ENCODE measurements at regions not wholly inside any gene's neighbourhood (a gene's known extent, or its start where the extent isn't known, plus 50 kb on each side); places are given as distances from the start of the nearest gene placed in this dataset.

DNA sequence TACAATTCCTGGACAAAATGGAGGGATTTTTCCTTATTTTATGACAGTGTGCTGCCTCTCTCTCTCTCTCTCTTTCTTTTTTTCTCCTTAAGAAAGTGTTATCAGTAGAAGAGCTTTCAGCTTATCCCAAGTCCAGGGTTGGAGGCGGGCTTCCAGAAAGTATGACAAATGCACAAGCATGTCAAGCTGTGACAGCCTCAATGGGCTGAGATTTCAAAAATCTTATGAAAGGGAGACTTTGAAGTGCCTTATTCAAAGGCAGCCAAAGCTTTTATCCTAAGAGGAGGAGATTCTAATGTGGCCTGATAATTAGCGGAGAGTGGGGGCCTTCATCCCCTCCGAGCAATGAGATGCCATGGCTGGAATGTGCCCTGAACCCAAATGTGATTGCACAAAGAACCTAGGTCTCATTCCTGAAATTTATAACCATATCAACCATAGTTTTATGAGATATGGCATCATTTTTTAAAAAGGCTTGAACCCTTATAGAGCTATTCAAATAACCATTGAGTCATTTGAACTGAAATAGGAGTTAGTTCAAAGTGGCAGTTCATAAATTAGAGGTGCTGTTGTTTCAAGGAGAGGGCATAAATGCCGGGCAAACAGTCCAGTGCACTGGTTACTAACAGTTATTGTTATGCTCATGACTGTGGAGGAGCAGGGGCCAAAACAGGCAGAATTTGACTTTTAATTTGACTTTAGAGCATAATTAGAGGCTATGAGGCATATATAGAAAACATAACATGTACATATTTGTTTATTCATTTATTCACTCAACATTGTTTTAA lies 261.6 kb upstream of the THRB start:
- no peak overlapping the region for H2AFZ ChIP-seq (ENCODE audit: low read depth, low read length)
- no peaks in the 10 kb centered on the region for H4K20me1 ChIP-seq (replicated peaks; ENCODE audit: control insufficient read depth, extremely low read depth, insufficient read depth, low read length)
- dilution Hi-C loops (cut with MboI; ENCODE audit: extremely low pct_ligation_motif_present, low sequenced_read_pairs) (no loop called here), intact Hi-C loops (cut with micrococcal nuclease) (no loop called here)
- no TSS peak for BruUV-seq (replicated peaks)
- TF ChIP-seq, protein P1, sequence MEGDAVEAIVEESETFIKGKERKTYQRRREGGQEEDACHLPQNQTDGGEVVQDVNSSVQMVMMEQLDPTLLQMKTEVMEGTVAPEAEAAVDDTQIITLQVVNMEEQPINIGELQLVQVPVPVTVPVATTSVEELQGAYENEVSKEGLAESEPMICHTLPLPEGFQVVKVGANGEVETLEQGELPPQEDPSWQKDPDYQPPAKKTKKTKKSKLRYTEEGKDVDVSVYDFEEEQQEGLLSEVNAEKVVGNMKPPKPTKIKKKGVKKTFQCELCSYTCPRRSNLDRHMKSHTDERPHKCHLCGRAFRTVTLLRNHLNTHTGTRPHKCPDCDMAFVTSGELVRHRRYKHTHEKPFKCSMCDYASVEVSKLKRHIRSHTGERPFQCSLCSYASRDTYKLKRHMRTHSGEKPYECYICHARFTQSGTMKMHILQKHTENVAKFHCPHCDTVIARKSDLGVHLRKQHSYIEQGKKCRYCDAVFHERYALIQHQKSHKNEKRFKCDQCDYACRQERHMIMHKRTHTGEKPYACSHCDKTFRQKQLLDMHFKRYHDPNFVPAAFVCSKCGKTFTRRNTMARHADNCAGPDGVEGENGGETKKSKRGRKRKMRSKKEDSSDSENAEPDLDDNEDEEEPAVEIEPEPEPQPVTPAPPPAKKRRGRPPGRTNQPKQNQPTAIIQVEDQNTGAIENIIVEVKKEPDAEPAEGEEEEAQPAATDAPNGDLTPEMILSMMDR (IDR thresholded peaks at IDR 0.05; ENCODE audit: extremely low read depth in 1 of 2, insufficient read depth in 1 of 2, low read depth in 1 of 2, low read length in 2 of 2), result no peak
- no peak for TF ChIP-seq MYC (IDR thresholded peaks at IDR 0.05; ENCODE audit: low read depth, low read length)
- DNase-seq (ENCODE audit: low read depth, low spot score), result no peak
- H3K9ac ChIP-seq (replicated peaks; ENCODE audit: extremely low read depth, insufficient read depth, low read length), result no peak overlapping the region
- H3K9me3 ChIP-seq (replicated peaks; ENCODE audit: control insufficient read depth, insufficient read depth, low read length), result no peaks in the 10 kb centered on the region
- CTCF ChIA-PET, result interaction anchor here (1.1 kb wide), 1 partner anchor 17 kb away, joined by 3 read pairs; no protein-coding TSS in a partner anchor
- no peaks in the 10 kb centered on the region for H3K79me2 ChIP-seq (ENCODE audit: control insufficient read depth, insufficient read depth, low read length)
- H3K4me1 ChIP-seq (ENCODE audit: control insufficient read depth, extremely low read depth, insufficient read depth, low read length), result no peaks in the 10 kb centered on the region
- H3K9me1 ChIP-seq (replicated peaks; ENCODE audit: control insufficient read depth, extremely low read depth, insufficient read depth, low read length), result no peaks in the 10 kb centered on the region
- H3K4me2 ChIP-seq (ENCODE audit: insufficient read depth, low read length), result no peak overlapping the region
- no peak for FAIRE-seq
- no peaks in the 10 kb centered on the region for H3K27me3 ChIP-seq (ENCODE audit: control insufficient read depth in 2 of 2, insufficient read depth in 2 of 2, low read length in 2 of 2)
- no peak overlapping the region for H3K4me3 ChIP-seq (replicated peaks in 1 of 3; ENCODE audit: insufficient read depth in 1 of 3, low read depth in 1 of 3, low read length in 3 of 3)
- POLR2A ChIA-PET, result no interaction called here
- no peaks in the 10 kb centered on the region for H3K36me3 ChIP-seq (ENCODE audit: control insufficient read depth in 2 of 2, extremely low read depth in 1 of 2, insufficient read depth in 2 of 2, low read length in 2 of 2)
- no peak overlapping the region for H3K27ac ChIP-seq (ENCODE audit: insufficient read depth, low read depth, low read length)

DNA sequence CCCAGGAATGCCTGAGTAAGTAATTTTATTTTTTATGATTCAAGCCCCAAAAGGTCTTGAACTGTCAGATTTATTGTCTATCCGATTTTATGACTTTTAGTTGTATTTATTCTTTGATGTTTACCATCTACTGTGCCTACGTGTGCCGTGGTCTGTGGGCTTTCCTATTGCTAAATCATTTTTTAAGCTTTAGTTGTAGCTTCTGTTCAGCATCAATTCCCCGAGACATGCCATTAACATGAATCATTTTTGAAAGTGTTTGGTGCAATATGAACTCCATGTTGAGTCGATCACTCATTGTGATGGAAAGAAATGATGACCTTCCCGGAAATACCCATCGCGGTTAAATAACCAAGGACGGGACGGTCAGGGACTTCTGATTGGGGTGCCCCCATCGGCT lies 268.7 kb upstream of the THRB start:
- FAIRE-seq, result no peak

More for the DNA sequence above, 268.7 kb upstream of the THRB start:
- no peak for DNase-seq (ENCODE audit: low read depth, low spot score)
- TF ChIP-seq FOS (IDR thresholded peaks at IDR 0.05; ENCODE audit: borderline replicate concordance, insufficient read depth, low read length), result no peak
- no peak for TF ChIP-seq JUN (IDR thresholded peaks at IDR 0.05; ENCODE audit: borderline replicate concordance, insufficient read depth, insufficient read length, low read depth)
- TF ChIP-seq, protein P2, sequence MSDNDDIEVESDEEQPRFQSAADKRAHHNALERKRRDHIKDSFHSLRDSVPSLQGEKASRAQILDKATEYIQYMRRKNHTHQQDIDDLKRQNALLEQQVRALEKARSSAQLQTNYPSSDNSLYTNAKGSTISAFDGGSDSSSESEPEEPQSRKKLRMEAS (IDR thresholded peaks at IDR 0.05; ENCODE audit: insufficient read depth, insufficient read length), result no peak
- TF ChIP-seq, protein P1 (IDR thresholded peaks at IDR 0.05; ENCODE audit: extremely low read depth in 1 of 2, insufficient read depth in 1 of 2, low read depth in 1 of 2, low read length in 2 of 2), result no peak
- TF ChIP-seq MYC (IDR thresholded peaks at IDR 0.05; ENCODE audit: low read depth, low read length), result no peak
- TF ChIP-seq GATA2 (IDR thresholded peaks at IDR 0.05; ENCODE audit: insufficient read depth, insufficient read length, low read depth, low read length), result no peak
- no peak for TF ChIP-seq EZH2 (IDR thresholded peaks at IDR 0.05; ENCODE audit: borderline replicate concordance, low read depth, low read length, severe bottlenecking)
- no peak for TF ChIP-seq POLR2AphosphoS5 (IDR thresholded peaks at IDR 0.05; ENCODE audit: insufficient read depth, low read depth, low read length)
- no peak for TF ChIP-seq POLR2A (IDR thresholded peaks at IDR 0.05; ENCODE audit: low read depth, low read length)
- Histone ChIP-seq H3K36me3 (ENCODE audit: control insufficient read depth in 2 of 2, extremely low read depth in 1 of 2, insufficient read depth in 2 of 2, low read length in 2 of 2) (no peaks in the 10 kb centered on the region), H3K27ac (ENCODE audit: insufficient read depth, low read depth, low read length) (no peak overlapping the region), H4K20me1 (replicated peaks; ENCODE audit: control insufficient read depth, extremely low read depth, insufficient read depth, low read length) (no peaks in the 10 kb centered on the region), H3K4me3 (replicated peaks in 1 of 3; ENCODE audit: insufficient read depth in 1 of 3, low read depth in 1 of 3, low read length in 3 of 3) (no peak overlapping the region), H3K79me2 (ENCODE audit: control insufficient read depth, insufficient read depth, low read length) (no peaks in the 10 kb centered on the region), H3K9me3 (replicated peaks; ENCODE audit: control insufficient read depth, insufficient read depth, low read length) (no peaks in the 10 kb centered on the region), H3K9ac (replicated peaks; ENCODE audit: extremely low read depth, insufficient read depth, low read length) (no peak overlapping the region), H3K27me3 (ENCODE audit: control insufficient read depth in 2 of 2, insufficient read depth in 2 of 2, low read length in 2 of 2) (no peaks in the 10 kb centered on the region), H3K4me1 (ENCODE audit: control insufficient read depth, extremely low read depth, insufficient read depth, low read length) (no peaks in the 10 kb centered on the region), H2AFZ (ENCODE audit: low read depth, low read length) (no peak overlapping the region), H3K4me2 (ENCODE audit: insufficient read depth, low read length) (no peak overlapping the region), H3K9me1 (replicated peaks; ENCODE audit: control insufficient read depth, extremely low read depth, insufficient read depth, low read length) (no peaks in the 10 kb centered on the region)
- BruUV-seq (replicated peaks), result no TSS peak
- CTCF ChIA-PET, result interaction anchor here (1.6 to 3.1 kb wide), 2 partner anchors 8 to 10 kb away, joined by 3 to 10 read pairs; no protein-coding TSS in a partner anchor
- dilution Hi-C loops (cut with MboI; ENCODE audit: extremely low pct_ligation_motif_present, low sequenced_read_pairs) (no loop called here), intact Hi-C loops (cut with micrococcal nuclease) (no loop called here)
- POLR2A ChIA-PET, result no interaction called here

Data from endothelial cell of umbilical vein (primary cell).